GM12878 (cell line): ENCODE measurements at regions not wholly inside any gene's neighbourhood (a gene's known extent, or its start where the extent isn't known, plus 50 kb on each side); places are given as distances from the start of the nearest gene placed in this dataset.

Experiments
- ATAC-seq: fragments of 200-7000 bp; cut with Tn5 transposase; 3 replicates; pipeline ENCODE4 v1.9.1; 2020; ENCODE audit warnings: mild to moderate bottlenecking, moderate library complexity
- BruUV-seq: library from RNA; stranded (reverse); fragments of 400-500 nt; replicated peaks from 2 replicates; lab custom pipeline; 2021; lab: Mats Ljungman, UMichigan
- CTCF ChIA-PET: fragments of 300-600 bp; sonication (Branson Sonifier 250); formaldehyde crosslinking; extraction: SDS; loops from one replicate; lab custom pipeline; 2021; ENCODE audit warnings: inconsistent platforms; lab: Yijun Ruan, JAX
- POLR2A ChIA-PET: fragments of 350-600 bp; formaldehyde crosslinking; extraction: SDS; loops from one replicate; lab custom pipeline; 2021; ENCODE audit warnings: inconsistent platforms; lab: Charles Lee
- RAD21 ChIA-PET: fragments of 300-600 bp; sonication (Branson Sonifier 250); formaldehyde crosslinking; loops from one replicate; lab custom pipeline; 2023; ENCODE audit warnings: antibody characterized with exemption; ENCODE audit not compliant: unreplicated experiment; lab: Charles Lee
- SMC1A ChIA-PET: fragments of 300-600 bp; sonication (Branson Sonifier 250); formaldehyde crosslinking; loops from one replicate; lab custom pipeline; 2023; ENCODE audit not compliant: unreplicated experiment, uncharacterized antibody; lab: Charles Lee
- DNase-seq: peaks from one replicate; pipeline ENCODE4 v3.0.0-alpha.2; 2011; ENCODE audit warnings: low read depth, low spot score
- FAIRE-seq: peaks from 3 replicates; lab custom pipeline; 2011; peaks lifted over from hg19 to GRCh38; lab: Jason Lieb, UNC
- H2AFZ ChIP-seq: 2 replicates; pipeline ENCODE4 v1.6.0; 2011; ENCODE audit warnings: low read depth, low read length, control low read depth; ENCODE audit not compliant: control insufficient read depth
- H3K27ac ChIP-seq: 2 replicates; pipeline ENCODE4 v1.5.1; 2011; ENCODE audit warnings: control low read depth; ENCODE audit not compliant: control insufficient read depth, insufficient read depth
- H3K27me3 ChIP-seq, 2 experiments: replicated peaks in 1 of 2; 2 replicates each; pipeline versions ENCODE4 v1.6.0 to v1.6.1; 2011; ENCODE audit warnings: low read length in 1 of 2; ENCODE audit not compliant: control insufficient read depth in 2 of 2, insufficient read depth in 2 of 2
- H3K36me3 ChIP-seq, 2 experiments: 2 replicates each; pipeline ENCODE4 v1.5.1; 2011; ENCODE audit warnings: low read length in 1 of 2; ENCODE audit not compliant: control insufficient read depth in 2 of 2, insufficient read depth in 2 of 2
- H3K4me1 ChIP-seq: 2 replicates; pipeline ENCODE4 v1.6.1; 2011; ENCODE audit warnings: mild to moderate bottlenecking, low read length, moderate library complexity, mixed read lengths; ENCODE audit not compliant: control insufficient read depth, insufficient read depth
- H3K4me2 ChIP-seq: 2 replicates; pipeline ENCODE4 v1.6.0; 2011; ENCODE audit warnings: control low read depth; ENCODE audit not compliant: control insufficient read depth, insufficient read depth
- H3K4me3 ChIP-seq: fragments of 200-600 bp; sonication (generic); 2 replicates; pipeline ENCODE4 v1.5.1; 2016
- H3K79me2 ChIP-seq: 2 replicates; pipeline ENCODE4 v1.6.0; 2011; ENCODE audit warnings: low read length; ENCODE audit not compliant: control insufficient read depth, insufficient read depth
- H3K9ac ChIP-seq: 2 replicates; pipeline ENCODE4 v1.8.0; 2011; ENCODE audit warnings: low read length, control low read depth, mixed read lengths; ENCODE audit not compliant: control insufficient read depth, insufficient read depth
- H3K9me3 ChIP-seq: replicated peaks from 3 replicates; pipeline ENCODE4 v1.5.1; 2011; ENCODE audit warnings: mild to moderate bottlenecking, low read length; ENCODE audit not compliant: control insufficient read depth, insufficient read depth
- H4K20me1 ChIP-seq: 2 replicates; pipeline ENCODE4 v1.6.0; 2011; ENCODE audit not compliant: control insufficient read depth, insufficient read depth
- E2F4 ChIP-seq: IDR thresholded peaks from 2 replicates; pipeline ENCODE4 v1.6.1; 2012; ENCODE audit warnings: low read depth, low read length, improper control_type of control experiment
- E2F8 ChIP-seq: fragments of 450-650 bp; IDR thresholded peaks from 2 replicates; pipeline ENCODE4 v1.6.1; 2018; ENCODE audit warnings: mild to moderate bottlenecking, low read depth, moderate library complexity; ENCODE audit not compliant: partially characterized antibody
- IRF4 ChIP-seq: IDR thresholded peaks from 2 replicates; pipeline ENCODE4 v1.6.1; 2011; ENCODE audit warnings: low read depth, low read length
- NFYA ChIP-seq: IDR thresholded peaks from 2 replicates; pipeline ENCODE4 v1.6.1; 2011; ENCODE audit warnings: low read depth, mild to moderate bottlenecking, low read length, improper control_type of control experiment, borderline replicate concordance
- SMAD1 ChIP-seq: fragments of 450-650 bp; IDR thresholded peaks from 2 replicates; pipeline ENCODE4 v1.6.1; 2018; ENCODE audit warnings: mild to moderate bottlenecking, low read depth; ENCODE audit not compliant: partially characterized antibody
- SMAD5 ChIP-seq: IDR thresholded peaks from 2 replicates; pipeline ENCODE4 v1.6.1; 2016; ENCODE audit warnings: antibody characterized with exemption, low read depth
- TCF3 ChIP-seq: IDR thresholded peaks from 2 replicates; pipeline ENCODE4 v1.6.1; 2012; ENCODE audit warnings: low read depth, mild to moderate bottlenecking, low read length, borderline replicate concordance; ENCODE audit not compliant: insufficient read depth
- ZBTB4 ChIP-seq: fragments of 450-650 bp; formaldehyde crosslinking; IDR thresholded peaks from 2 replicates; pipeline ENCODE4 v1.4.0; 2022; ENCODE audit warnings: mild to moderate bottlenecking, moderate library complexity
- ZBTB40 ChIP-seq: fragments of 450-650 bp; IDR thresholded peaks from 2 replicates; pipeline ENCODE4 v1.6.1; 2016; ENCODE audit warnings: mild to moderate bottlenecking, moderate library complexity, borderline replicate concordance
- in situ Hi-C: fragments of 300-500 bp; cut with MboI; formaldehyde crosslinking; loops from 9 replicates; pipeline ENCODE4 v1.14.3; 2018; ENCODE audit warnings: mixed read lengths
- intact Hi-C: fragments of 100-400 bp; cut with micrococcal nuclease; formaldehyde crosslinking; loops from one replicate; pipeline ENCODE4 v1.14.2; 2022; ENCODE audit not compliant: unreplicated experiment

- ChIA-PET SMC1A (interaction anchor here (0.8 kb wide), 1 partner anchor 90 kb away, joined by 3 read pairs; no protein-coding TSS in a partner anchor), POLR2A (no interaction called here)
- ATAC-seq: no peak
- H3K27ac ChIP-seq: no peak overlapping the region
- TF ChIP-seq ZBTB40 (no peak), NFYA (no peak), IRF4 (no peak), SMAD5 (no peak), SMAD1 (no peak), ZBTB4 (CRISPR knock-in tag) (no peak), E2F8 (no peak), TCF3 (no peak), E2F4 (no peak)
- TF ChIP-seq, all 136 proteins: peak for 0
- in situ Hi-C loops (no loop called here), intact Hi-C loops (no loop called here)
- Histone ChIP-seq H4K20me1 (no peaks in the 10 kb centered on the region), H3K4me1 (no peaks in the 10 kb centered on the region), H3K79me2 (no peaks in the 10 kb centered on the region), H3K9ac (no peak overlapping the region), H3K4me2 (no peak overlapping the region), H3K9me3 (no peaks in the 10 kb centered on the region), H2AFZ (no peak overlapping the region), H3K27me3 (peaks cover 0 to 5% of the 10 kb centered on the region in 2 experiments; a peak in 2 of 4 replicates), H3K36me3 (no peaks in the 10 kb centered on the region), H3K4me3 (no peak overlapping the region)
- DNase-seq (no peak), FAIRE-seq (no peak)
- ChIA-PET RAD21 (no interaction called here), CTCF (no interaction called here)
- no TSS peak for BruUV-seq
Measured at GRCh38 chr9:96175796-96176195, 126.2 kb downstream of the HSD17B3 start.
